Upper lobe of left lung (tissue), 4 donors: ENCODE measurements at regions not wholly inside any gene's neighbourhood (a gene's known extent, or its start where the extent isn't known, plus 50 kb on each side); places are given as distances from the start of the nearest gene placed in this dataset.

Source experiments
- CTCF ChIP-seq, 6 experiments: fragments of 450-650 bp in 4 of 6; fragments of 200-600 bp in 2 of 6; sonication (generic) in 2 of 6; IDR thresholded peaks; one replicate each; pipeline ENCODE4 v1.5.1; 2016 to 2019; ENCODE audit warnings: antibody characterized with exemption in 6 of 6
- POLR2A ChIP-seq, 4 donors: fragments of 450-650 bp; IDR thresholded peaks; one replicate each; pipeline ENCODE4 v1.5.1; 2016 to 2017; ENCODE audit warnings: antibody characterized with exemption in 4 of 4, mild to moderate bottlenecking in 2 of 4

GRCh38 chr18:78239090-78239457, 740.5 kb upstream of the SALL3 start:
- TF ChIP-seq CTCF (IDR thresholded peaks at IDR 0.05) (no peak), POLR2A (IDR thresholded peaks at IDR 0.05) (no peak)
